HCT116 (cell line): ENCODE measurements at regions not wholly inside any gene's neighbourhood (a gene's known extent, or its start where the extent isn't known, plus 50 kb on each side); places are given as distances from the start of the nearest gene placed in this dataset.

ENCODE experiments used
- ATAC-seq: fragments of 200-7000 bp; cut with Tn5 transposase; 2 replicates; pipeline ENCODE4 v1.9.1; 2020; ENCODE audit warnings: mild to moderate bottlenecking, moderate library complexity
- BruUV-seq: library from RNA; stranded (reverse); fragments of 400-500 nt; replicated peaks from 2 replicates; lab custom pipeline; 2021; lab: Mats Ljungman, UMichigan
- CTCF ChIA-PET: fragments of 300-600 bp; sonication (Branson Sonifier 250); formaldehyde crosslinking; loops from one replicate; lab custom pipeline; 2021; ENCODE audit warnings: antibody characterized with exemption; lab: Charles Lee
- POLR2A ChIA-PET: fragments of 300-600, 350-600 bp; sonication (Branson Sonifier 250); formaldehyde crosslinking; loops from one replicate; lab custom pipeline; 2021; ENCODE audit warnings: antibody characterized with exemption; lab: Charles Lee
- RAD21 ChIA-PET, 2 experiments: fragments of 300-600 bp; sonication (Branson Sonifier 250); formaldehyde crosslinking; loops; one replicate each; lab custom pipeline; 2023; ENCODE audit warnings: low total read pairs in 2 of 2; ENCODE audit not compliant: uncharacterized antibody in 2 of 2, unreplicated experiment in 2 of 2, low non-redundant PET in 1 of 2; lab: Charles Lee
- DNase-seq: peaks from one replicate; pipeline ENCODE4 v3.0.0-alpha.2; 2010; ENCODE audit warnings: low read depth, low spot score
- H2AFZ ChIP-seq: fragments of 200-600 bp; shearing (Covaris generic), sonication (generic); 2 replicates; pipeline ENCODE4 v1.6.1; 2017; ENCODE audit warnings: low read depth, mixed run types, mixed read lengths, antibody characterized with exemption, low read length; ENCODE audit not compliant: poor library complexity, severe bottlenecking
- H3K27ac ChIP-seq: 2 replicates; pipeline ENCODE4 v1.5.1; 2012; ENCODE audit warnings: low read depth, low read length
- H3K27me3 ChIP-seq: fragments of 200-600 bp; sonication (generic); 2 replicates; pipeline ENCODE4 v1.6.1; 2016; ENCODE audit warnings: mixed run types, low read length, mixed read lengths; ENCODE audit not compliant: insufficient read depth
- H3K36me3 ChIP-seq, 2 experiments: fragments of 200-500 bp in 1 of 2; fragments of 200-600 bp in 1 of 2; sonication (Bioruptor generic) in 1 of 2; sonication (generic) in 1 of 2; 2 replicates each; pipeline versions ENCODE4 v1.5.1 to v1.6.1; 2014 to 2016; ENCODE audit warnings: low read length in 2 of 2, inconsistent platforms in 1 of 2, mixed read lengths in 1 of 2, mixed run types in 1 of 2; ENCODE audit not compliant: insufficient read depth in 2 of 2, control insufficient read depth in 1 of 2
- H3K4me1 ChIP-seq, 2 experiments: fragments of 200-600 bp in 1 of 2; sonication (generic) in 1 of 2; 2 replicates each; pipeline versions ENCODE4 v1.5.1 to v1.6.1; 2012 to 2017; ENCODE audit warnings: low read length in 2 of 2, inconsistent platforms in 1 of 2, mild to moderate bottlenecking in 1 of 2, mixed read lengths in 1 of 2, mixed run types in 1 of 2, moderate library complexity in 1 of 2; ENCODE audit not compliant: insufficient read depth in 2 of 2, control insufficient read depth in 1 of 2
- H3K4me2 ChIP-seq: fragments of 200-600 bp; sonication (generic); 2 replicates; pipeline ENCODE4 v1.6.1; 2017; ENCODE audit warnings: mixed run types, low read length, mixed read lengths
- H3K4me3 ChIP-seq, 2 experiments: fragments of 200-600 bp in 1 of 2; sonication (generic) in 1 of 2; replicated peaks in 1 of 2; 2 replicates each; pipeline ENCODE4 v1.5.1; 2011 to 2016; ENCODE audit warnings: low read length in 2 of 2, control low read depth in 1 of 2, low read depth in 1 of 2, mild to moderate bottlenecking in 1 of 2, mixed read lengths in 1 of 2, mixed run types in 1 of 2
- H3K79me2 ChIP-seq: fragments of 200-600 bp; sonication (generic); 2 replicates; pipeline ENCODE4 v1.6.1; 2017; ENCODE audit warnings: mild to moderate bottlenecking, mixed run types, low read length, moderate library complexity, mixed read lengths; ENCODE audit not compliant: insufficient read depth
- H3K9ac ChIP-seq: fragments of 200-600 bp; sonication (generic); 2 replicates; pipeline ENCODE4 v1.6.1; 2016; ENCODE audit warnings: low read length, mixed read lengths
- H3K9me2 ChIP-seq: fragments of 200-600 bp; sonication (generic), shearing (Covaris generic); 2 replicates; pipeline ENCODE4 v1.6.1; 2017; ENCODE audit warnings: mixed run types, mild to moderate bottlenecking, moderate library complexity; ENCODE audit not compliant: insufficient read depth
- H3K9me3 ChIP-seq, 2 experiments: fragments of 200-500 bp in 1 of 2; fragments of 200-600 bp in 1 of 2; sonication (Bioruptor generic) in 1 of 2; sonication (generic) in 1 of 2; 2 replicates each; pipeline ENCODE4 v1.6.1; 2014 to 2017; ENCODE audit warnings: low read length in 2 of 2, mixed read lengths in 2 of 2, inconsistent platforms in 1 of 2, low read depth in 1 of 2, mild to moderate bottlenecking in 1 of 2, mixed run types in 1 of 2, moderate library complexity in 1 of 2; ENCODE audit not compliant: control insufficient read depth in 1 of 2, insufficient read depth in 1 of 2
- H4K20me1 ChIP-seq: fragments of 200-600 bp; sonication (generic), shearing (Covaris generic); 2 replicates; pipeline ENCODE4 v1.6.1; 2017; ENCODE audit warnings: mixed run types, mild to moderate bottlenecking, moderate library complexity; ENCODE audit not compliant: insufficient read depth
- ATF3 ChIP-seq: IDR thresholded peaks from 2 replicates; pipeline ENCODE4 v1.6.1; 2012
- CBX3 ChIP-seq: IDR thresholded peaks from 2 replicates; pipeline ENCODE4 v1.6.1; 2012; ENCODE audit warnings: low read depth
- EGR1 ChIP-seq: IDR thresholded peaks from 2 replicates; pipeline ENCODE4 v1.6.1; 2012; ENCODE audit warnings: low read depth
- EZH2phosphoT487 ChIP-seq: fragments of 200-600 bp; IDR thresholded peaks from 2 replicates; pipeline ENCODE4 v1.6.1; 2018; ENCODE audit warnings: antibody characterized with exemption, borderline replicate concordance
- FOSL1 ChIP-seq: IDR thresholded peaks from 2 replicates; pipeline ENCODE4 v1.6.1; 2012; ENCODE audit warnings: low read depth
- JUND ChIP-seq: IDR thresholded peaks from 2 replicates; pipeline ENCODE4 v1.6.1; 2012
- YY1 ChIP-seq: IDR thresholded peaks from 2 replicates; pipeline ENCODE4 v1.6.1; 2011; ENCODE audit warnings: low read length, low read depth, moderate library complexity, mild to moderate bottlenecking; ENCODE audit not compliant: insufficient replicate concordance; ENCODE audit errors: extremely low read depth
- ZFX ChIP-seq: fragments of 450-650 bp; IDR thresholded peaks from 2 replicates; pipeline ENCODE4 v1.6.1; 2017
- ZNF274 ChIP-seq: fragments of 200-500 bp; sonication (Bioruptor generic); IDR thresholded peaks from 2 replicates; pipeline ENCODE4 v1.6.1; 2014; ENCODE audit warnings: mild to moderate bottlenecking, low read depth, low read length, inconsistent platforms
- intact Hi-C: fragments of 100-400 bp; cut with micrococcal nuclease; formaldehyde crosslinking; loops from 2 replicates; pipeline ENCODE4 v1.10.0; 2022

- Histone ChIP-seq H3K9me2 (no peaks in the 10 kb centered on the region), H3K27me3 (peaks cover 8% of the 10 kb centered on the region; the same call in 1 of the 2 replicates), H3K9ac (no peak overlapping the region), H3K4me1 (no peaks in the 10 kb centered on the region)
- CTCF ChIA-PET: interaction anchor here (1.0 kb wide), 1 partner anchor 13 kb away, joined by 4 read pairs; no protein-coding TSS in a partner anchor
- BruUV-seq: no TSS peak
- TF ChIP-seq YY1 (no peak), JUND (no peak), EZH2phosphoT487 (no peak), ZFX (no peak), CBX3 (no peak), FOSL1 (no peak), EGR1 (no peak), ATF3 (no peak), ZNF274 (no peak)
- TF ChIP-seq, all 23 proteins: peak for 0
- Histone ChIP-seq H3K36me3 (no peaks in the 10 kb centered on the region), H3K9me3 (no peaks in the 10 kb centered on the region), H3K4me2 (no peak overlapping the region), H3K79me2 (no peaks in the 10 kb centered on the region), H3K27ac (no peak overlapping the region), H4K20me1 (no peaks in the 10 kb centered on the region), H2AFZ (no peak overlapping the region), H3K4me3 (no peak overlapping the region)
- DNase-seq (no peak), ATAC-seq (no peak)
- RAD21 ChIA-PET: no interaction called here
- intact Hi-C loops: no loop called here
- POLR2A ChIA-PET: no interaction called here
These were observed 211.6 kb upstream of the TAPT1 start for GRCh38 chr4:16437836-16438235.

- intact Hi-C loops: no loop called here
- ChIA-PET POLR2A (no interaction called here), RAD21 (no interaction called here), CTCF (no interaction called here)
- H3K36me3 ChIP-seq: no peaks in the 10 kb centered on the region
- no peak overlapping the region for H2AFZ ChIP-seq
- H3K4me3 ChIP-seq: no peak overlapping the region
- H3K4me2 ChIP-seq: no peak overlapping the region
- peaks cover 3% of the 10 kb centered on the region; the same call in 1 of the 2 replicates for H3K27me3 ChIP-seq
- H3K9ac ChIP-seq: no peak overlapping the region
- ATAC-seq (no peak), DNase-seq (no peak)
- H3K9me2 ChIP-seq: no peaks in the 10 kb centered on the region
- H3K4me1 ChIP-seq: no peaks in the 10 kb centered on the region
- BruUV-seq: no TSS peak
- TF ChIP-seq JUND (no peak), EGR1 (no peak)
- H3K9me3 ChIP-seq: no peaks in the 10 kb centered on the region
- no peaks in the 10 kb centered on the region for H4K20me1 ChIP-seq
- no peak overlapping the region for H3K27ac ChIP-seq
- H3K79me2 ChIP-seq: no peaks in the 10 kb centered on the region
These were observed 205.6 kb upstream of the TAPT1 start for GRCh38 chr4:16431866-16432265.
